HCT116 (cell line): ENCODE measurements at regions not wholly inside any gene's neighbourhood (a gene's known extent, or its start where the extent isn't known, plus 50 kb on each side); places are given as distances from the start of the nearest gene placed in this dataset.

Source experiments
- ATAC-seq: fragments of 200-7000 bp; cut with Tn5 transposase; 2 replicates; pipeline ENCODE4 v1.9.1; 2020; ENCODE audit warnings: mild to moderate bottlenecking, moderate library complexity
- BruUV-seq: library from RNA; stranded (reverse); fragments of 400-500 nt; replicated peaks from 2 replicates; lab custom pipeline; 2021; lab: Mats Ljungman, UMichigan
- CTCF ChIA-PET: fragments of 300-600 bp; sonication (Branson Sonifier 250); formaldehyde crosslinking; loops from one replicate; lab custom pipeline; 2021; ENCODE audit warnings: antibody characterized with exemption; lab: Charles Lee
- POLR2A ChIA-PET: fragments of 300-600, 350-600 bp; sonication (Branson Sonifier 250); formaldehyde crosslinking; loops from one replicate; lab custom pipeline; 2021; ENCODE audit warnings: antibody characterized with exemption; lab: Charles Lee
- RAD21 ChIA-PET, 2 experiments: fragments of 300-600 bp; sonication (Branson Sonifier 250); formaldehyde crosslinking; loops; one replicate each; lab custom pipeline; 2023; ENCODE audit warnings: low total read pairs in 2 of 2; ENCODE audit not compliant: uncharacterized antibody in 2 of 2, unreplicated experiment in 2 of 2, low non-redundant PET in 1 of 2; lab: Charles Lee
- DNase-seq: peaks from one replicate; pipeline ENCODE4 v3.0.0-alpha.2; 2010; ENCODE audit warnings: low read depth, low spot score
- H2AFZ ChIP-seq: fragments of 200-600 bp; shearing (Covaris generic), sonication (generic); 2 replicates; pipeline ENCODE4 v1.6.1; 2017; ENCODE audit warnings: low read depth, mixed run types, mixed read lengths, antibody characterized with exemption, low read length; ENCODE audit not compliant: poor library complexity, severe bottlenecking
- H3K27ac ChIP-seq: 2 replicates; pipeline ENCODE4 v1.5.1; 2012; ENCODE audit warnings: low read depth, low read length
- H3K27me3 ChIP-seq: fragments of 200-600 bp; sonication (generic); 2 replicates; pipeline ENCODE4 v1.6.1; 2016; ENCODE audit warnings: mixed run types, low read length, mixed read lengths; ENCODE audit not compliant: insufficient read depth
- H3K36me3 ChIP-seq, 2 experiments: fragments of 200-500 bp in 1 of 2; fragments of 200-600 bp in 1 of 2; sonication (Bioruptor generic) in 1 of 2; sonication (generic) in 1 of 2; 2 replicates each; pipeline versions ENCODE4 v1.5.1 to v1.6.1; 2014 to 2016; ENCODE audit warnings: low read length in 2 of 2, inconsistent platforms in 1 of 2, mixed read lengths in 1 of 2, mixed run types in 1 of 2; ENCODE audit not compliant: insufficient read depth in 2 of 2, control insufficient read depth in 1 of 2
- H3K4me1 ChIP-seq, 2 experiments: fragments of 200-600 bp in 1 of 2; sonication (generic) in 1 of 2; 2 replicates each; pipeline versions ENCODE4 v1.5.1 to v1.6.1; 2012 to 2017; ENCODE audit warnings: low read length in 2 of 2, inconsistent platforms in 1 of 2, mild to moderate bottlenecking in 1 of 2, mixed read lengths in 1 of 2, mixed run types in 1 of 2, moderate library complexity in 1 of 2; ENCODE audit not compliant: insufficient read depth in 2 of 2, control insufficient read depth in 1 of 2
- H3K4me2 ChIP-seq: fragments of 200-600 bp; sonication (generic); 2 replicates; pipeline ENCODE4 v1.6.1; 2017; ENCODE audit warnings: mixed run types, low read length, mixed read lengths
- H3K4me3 ChIP-seq, 2 experiments: fragments of 200-600 bp in 1 of 2; sonication (generic) in 1 of 2; replicated peaks in 1 of 2; 2 replicates each; pipeline ENCODE4 v1.5.1; 2011 to 2016; ENCODE audit warnings: low read length in 2 of 2, control low read depth in 1 of 2, low read depth in 1 of 2, mild to moderate bottlenecking in 1 of 2, mixed read lengths in 1 of 2, mixed run types in 1 of 2
- H3K79me2 ChIP-seq: fragments of 200-600 bp; sonication (generic); 2 replicates; pipeline ENCODE4 v1.6.1; 2017; ENCODE audit warnings: mild to moderate bottlenecking, mixed run types, low read length, moderate library complexity, mixed read lengths; ENCODE audit not compliant: insufficient read depth
- H3K9ac ChIP-seq: fragments of 200-600 bp; sonication (generic); 2 replicates; pipeline ENCODE4 v1.6.1; 2016; ENCODE audit warnings: low read length, mixed read lengths
- H3K9me2 ChIP-seq: fragments of 200-600 bp; sonication (generic), shearing (Covaris generic); 2 replicates; pipeline ENCODE4 v1.6.1; 2017; ENCODE audit warnings: mixed run types, mild to moderate bottlenecking, moderate library complexity; ENCODE audit not compliant: insufficient read depth
- H3K9me3 ChIP-seq, 2 experiments: fragments of 200-500 bp in 1 of 2; fragments of 200-600 bp in 1 of 2; sonication (Bioruptor generic) in 1 of 2; sonication (generic) in 1 of 2; 2 replicates each; pipeline ENCODE4 v1.6.1; 2014 to 2017; ENCODE audit warnings: low read length in 2 of 2, mixed read lengths in 2 of 2, inconsistent platforms in 1 of 2, low read depth in 1 of 2, mild to moderate bottlenecking in 1 of 2, mixed run types in 1 of 2, moderate library complexity in 1 of 2; ENCODE audit not compliant: control insufficient read depth in 1 of 2, insufficient read depth in 1 of 2
- H4K20me1 ChIP-seq: fragments of 200-600 bp; sonication (generic), shearing (Covaris generic); 2 replicates; pipeline ENCODE4 v1.6.1; 2017; ENCODE audit warnings: mixed run types, mild to moderate bottlenecking, moderate library complexity; ENCODE audit not compliant: insufficient read depth
- CEBPB ChIP-seq: IDR thresholded peaks from 2 replicates; pipeline ENCODE4 v1.6.1; 2012; ENCODE audit warnings: low read depth
- CTCF ChIP-seq, 3 experiments: fragments of 200-600 bp in 1 of 3; sonication (generic) in 1 of 3; IDR thresholded peaks in 2 of 3; conservative IDR thresholded peaks in 1 of 3; 2 replicates each; pipeline ENCODE4 v1.5.1; 2012 to 2017; ENCODE audit warnings: low read depth in 2 of 3, low read length in 2 of 3, antibody characterized with exemption in 1 of 3, borderline replicate concordance in 1 of 3, control low read depth in 1 of 3, mild to moderate bottlenecking in 1 of 3, mixed read lengths in 1 of 3, mixed run types in 1 of 3, moderate library complexity in 1 of 3; ENCODE audit not compliant: insufficient read depth in 1 of 3
- EGR1 ChIP-seq: IDR thresholded peaks from 2 replicates; pipeline ENCODE4 v1.6.1; 2012; ENCODE audit warnings: low read depth
- ELF1 ChIP-seq: IDR thresholded peaks from 2 replicates; pipeline ENCODE4 v1.6.1; 2012; ENCODE audit warnings: low read depth, borderline replicate concordance
- EZH2 ChIP-seq: fragments of 200-600 bp; sonication (generic); IDR thresholded peaks from 2 replicates; pipeline ENCODE4 v1.6.1; 2017; ENCODE audit warnings: antibody characterized with exemption, mixed run types
- EZH2phosphoT487 ChIP-seq: fragments of 200-600 bp; IDR thresholded peaks from 2 replicates; pipeline ENCODE4 v1.6.1; 2018; ENCODE audit warnings: antibody characterized with exemption, borderline replicate concordance
- JUND ChIP-seq: IDR thresholded peaks from 2 replicates; pipeline ENCODE4 v1.6.1; 2012
- POLR2A ChIP-seq: IDR thresholded peaks from 2 replicates; pipeline ENCODE4 v1.7.0; 2011; ENCODE audit warnings: borderline replicate concordance; ENCODE audit not compliant: insufficient read depth, insufficient read length; ENCODE audit errors: extremely low read depth
- SIN3A ChIP-seq: IDR thresholded peaks from 2 replicates; pipeline ENCODE4 v1.6.1; 2012; ENCODE audit warnings: low read depth
- SP1 ChIP-seq: IDR thresholded peaks from 2 replicates; pipeline ENCODE4 v1.6.1; 2012; ENCODE audit warnings: low read depth
- YY1 ChIP-seq: IDR thresholded peaks from 2 replicates; pipeline ENCODE4 v1.6.1; 2011; ENCODE audit warnings: low read length, low read depth, moderate library complexity, mild to moderate bottlenecking; ENCODE audit not compliant: insufficient replicate concordance; ENCODE audit errors: extremely low read depth
- ZFX ChIP-seq: fragments of 450-650 bp; IDR thresholded peaks from 2 replicates; pipeline ENCODE4 v1.6.1; 2017
- ZNF274 ChIP-seq: fragments of 200-500 bp; sonication (Bioruptor generic); IDR thresholded peaks from 2 replicates; pipeline ENCODE4 v1.6.1; 2014; ENCODE audit warnings: mild to moderate bottlenecking, low read depth, low read length, inconsistent platforms
- intact Hi-C: fragments of 100-400 bp; cut with micrococcal nuclease; formaldehyde crosslinking; loops from 2 replicates; pipeline ENCODE4 v1.10.0; 2022
- TF ChIP-seq, protein P1 (sequence below): IDR thresholded peaks from 2 replicates; pipeline ENCODE4 v1.6.1; 2012
- TF ChIP-seq, protein P2 (sequence below): IDR thresholded peaks from 2 replicates; pipeline ENCODE4 v1.6.1; 2011; ENCODE audit warnings: mild to moderate bottlenecking, low read length, moderate library complexity; ENCODE audit not compliant: insufficient replicate concordance; ENCODE audit errors: extremely low read depth

DNA sequence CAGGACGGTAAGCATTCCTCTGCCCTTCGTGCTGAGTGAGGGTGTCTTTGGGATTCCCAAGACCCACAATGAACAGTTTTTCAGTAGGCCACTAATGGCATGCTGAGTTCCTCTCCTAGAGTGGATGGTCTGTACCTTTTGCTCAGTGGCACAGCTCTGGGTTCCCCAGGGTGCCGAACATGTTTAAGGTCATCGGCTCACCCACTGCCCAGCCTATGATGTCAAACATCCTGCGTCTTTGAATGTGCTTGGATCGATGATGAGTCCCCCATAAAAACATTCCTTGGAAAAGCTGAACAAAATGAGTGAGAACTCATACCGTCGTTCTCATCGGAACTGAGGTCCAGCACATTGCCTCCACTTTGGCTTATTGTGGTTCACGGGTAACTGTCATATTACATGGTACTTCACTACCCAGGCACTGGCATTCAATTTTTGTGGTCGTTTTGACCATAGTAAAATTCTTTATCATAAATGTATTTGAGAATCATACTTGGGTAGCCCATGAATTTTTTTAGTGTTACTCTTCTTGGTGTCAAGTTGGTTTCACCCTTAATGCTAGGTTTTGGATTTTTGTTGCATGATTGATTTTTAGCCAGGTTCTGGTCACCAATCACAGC, 118.2 kb downstream of the SNRPN start:
- Histone ChIP-seq H3K4me2 (no peak overlapping the region), H3K27me3 (no peaks in the 10 kb centered on the region), H3K9me3 (peaks cover 40 to 77% of the 10 kb centered on the region in 2 experiments; a peak in 2 of 4 replicates), H3K4me3 (no peak overlapping the region), H2AFZ (no peak overlapping the region), H3K27ac (no peak overlapping the region), H3K4me1 (no peaks in the 10 kb centered on the region), H3K9ac (no peak overlapping the region), H3K79me2 (no peaks in the 10 kb centered on the region), H4K20me1 (no peaks in the 10 kb centered on the region), H3K36me3 (no peaks in the 10 kb centered on the region), H3K9me2 (no peaks in the 10 kb centered on the region)
- intact Hi-C loops = no loop called here
- DNase-seq = no peak
- ChIA-PET POLR2A (no interaction called here), CTCF (no interaction called here), RAD21 (no interaction called here)
- BruUV-seq = no TSS peak
- TF ChIP-seq, protein P1, sequence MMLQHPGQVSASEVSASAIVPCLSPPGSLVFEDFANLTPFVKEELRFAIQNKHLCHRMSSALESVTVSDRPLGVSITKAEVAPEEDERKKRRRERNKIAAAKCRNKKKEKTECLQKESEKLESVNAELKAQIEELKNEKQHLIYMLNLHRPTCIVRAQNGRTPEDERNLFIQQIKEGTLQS = no peak
- no peak for TF ChIP-seq YY1
- TF ChIP-seq POLR2A = no peak
- peak; percentile 75 for TF ChIP-seq ZNF274
- no peak for ATAC-seq

- no peak overlapping the region for H2AFZ ChIP-seq
- no peaks in the 10 kb centered on the region for H3K79me2 ChIP-seq
- H3K4me2 ChIP-seq = no peak overlapping the region
- H3K9ac ChIP-seq = no peak overlapping the region
- H4K20me1 ChIP-seq = no peaks in the 10 kb centered on the region
- POLR2A ChIA-PET = no interaction called here
- intact Hi-C loops = no loop called here
- DNase-seq (no peak), ATAC-seq (no peak)
- BruUV-seq = no TSS peak
- no peak overlapping the region for H3K27ac ChIP-seq
- H3K9me2 ChIP-seq = no peaks in the 10 kb centered on the region
- CTCF ChIA-PET = no interaction called here
- H3K4me1 ChIP-seq = no peaks in the 10 kb centered on the region
- H3K36me3 ChIP-seq = no peaks in the 10 kb centered on the region
- H3K9me3 ChIP-seq = peaks cover 3 to 66% of the 10 kb centered on the region in 2 experiments; a peak in 2 of 4 replicates
- RAD21 ChIA-PET = no interaction called here
- H3K4me3 ChIP-seq = no peak overlapping the region
- no peaks in the 10 kb centered on the region for H3K27me3 ChIP-seq
- no peak for TF ChIP-seq EZH2
- TF ChIP-seq JUND = no peak
- TF ChIP-seq ELF1 = no peak
- TF ChIP-seq, protein P2, sequence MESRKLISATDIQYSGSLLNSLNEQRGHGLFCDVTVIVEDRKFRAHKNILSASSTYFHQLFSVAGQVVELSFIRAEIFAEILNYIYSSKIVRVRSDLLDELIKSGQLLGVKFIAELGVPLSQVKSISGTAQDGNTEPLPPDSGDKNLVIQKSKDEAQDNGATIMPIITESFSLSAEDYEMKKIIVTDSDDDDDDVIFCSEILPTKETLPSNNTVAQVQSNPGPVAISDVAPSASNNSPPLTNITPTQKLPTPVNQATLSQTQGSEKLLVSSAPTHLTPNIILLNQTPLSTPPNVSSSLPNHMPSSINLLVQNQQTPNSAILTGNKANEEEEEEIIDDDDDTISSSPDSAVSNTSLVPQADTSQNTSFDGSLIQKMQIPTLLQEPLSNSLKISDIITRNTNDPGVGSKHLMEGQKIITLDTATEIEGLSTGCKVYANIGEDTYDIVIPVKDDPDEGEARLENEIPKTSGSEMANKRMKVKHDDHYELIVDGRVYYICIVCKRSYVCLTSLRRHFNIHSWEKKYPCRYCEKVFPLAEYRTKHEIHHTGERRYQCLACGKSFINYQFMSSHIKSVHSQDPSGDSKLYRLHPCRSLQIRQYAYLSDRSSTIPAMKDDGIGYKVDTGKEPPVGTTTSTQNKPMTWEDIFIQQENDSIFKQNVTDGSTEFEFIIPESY = no peak
- no peak for TF ChIP-seq ZFX
- no peak for TF ChIP-seq YY1
- TF ChIP-seq SP1 = no peak
- TF ChIP-seq SIN3A = no peak
- TF ChIP-seq EGR1 = no peak
- no peak for TF ChIP-seq CTCF (IDR thresholded peaks at IDR 0.05 in 2 of 3, conservative IDR thresholded peaks at IDR 0.05 in 1 of 3; ENCODE audit: borderline replicate concordance in 1 of 3, insufficient read depth in 1 of 3, low read depth in 2 of 3, low read length in 2 of 3)
- TF ChIP-seq EZH2phosphoT487 = no peak
- no peak for TF ChIP-seq CEBPB
Measured at GRCh38 chr15:25087137-25087536, 132.3 kb downstream of the SNRPN start.
